ENCODE measurements at regions not wholly inside any gene's neighbourhood (a gene's known extent, or its start where the extent isn't known, plus 50 kb on each side); places are given as distances from the start of the nearest gene placed in this dataset.

DNA sequence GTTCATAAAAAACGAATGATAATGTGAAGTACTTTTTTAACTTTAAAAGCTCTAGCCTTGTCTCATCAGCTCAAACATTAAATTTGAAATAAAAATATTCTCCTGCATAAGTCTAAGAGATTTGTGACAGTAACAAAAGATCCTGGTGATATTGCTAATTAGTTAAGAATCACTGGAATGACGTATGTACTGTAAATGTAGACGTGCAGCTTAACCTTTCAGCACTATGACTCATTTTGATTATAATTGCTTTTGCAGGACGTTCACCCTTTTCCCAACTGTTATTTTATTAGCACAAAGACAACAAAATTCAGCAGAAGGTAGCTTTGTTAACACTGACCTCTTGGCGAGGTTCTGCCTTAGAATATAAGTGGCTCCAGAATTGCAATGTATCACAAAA lies 68.6 kb downstream of the TENT5A start:
- Mint-ChIP-seq H3K9me3 (ENCODE audit: low read depth) (no peaks in the 10 kb centered on the region), H3K27me3 (no peaks in the 10 kb centered on the region), H3K4me3 (ENCODE audit: low read depth) (no peak overlapping the region), H3K27ac (no peak overlapping the region), H3K36me3 (ENCODE audit: insufficient read depth) (no peaks in the 10 kb centered on the region), H3K4me1 (ENCODE audit: low read depth) (peaks cover 1% of the 10 kb centered on the region)
- no peak for DNase-seq (ENCODE audit: low spot score, unreplicated experiment)
- TF ChIP-seq, protein P1, sequence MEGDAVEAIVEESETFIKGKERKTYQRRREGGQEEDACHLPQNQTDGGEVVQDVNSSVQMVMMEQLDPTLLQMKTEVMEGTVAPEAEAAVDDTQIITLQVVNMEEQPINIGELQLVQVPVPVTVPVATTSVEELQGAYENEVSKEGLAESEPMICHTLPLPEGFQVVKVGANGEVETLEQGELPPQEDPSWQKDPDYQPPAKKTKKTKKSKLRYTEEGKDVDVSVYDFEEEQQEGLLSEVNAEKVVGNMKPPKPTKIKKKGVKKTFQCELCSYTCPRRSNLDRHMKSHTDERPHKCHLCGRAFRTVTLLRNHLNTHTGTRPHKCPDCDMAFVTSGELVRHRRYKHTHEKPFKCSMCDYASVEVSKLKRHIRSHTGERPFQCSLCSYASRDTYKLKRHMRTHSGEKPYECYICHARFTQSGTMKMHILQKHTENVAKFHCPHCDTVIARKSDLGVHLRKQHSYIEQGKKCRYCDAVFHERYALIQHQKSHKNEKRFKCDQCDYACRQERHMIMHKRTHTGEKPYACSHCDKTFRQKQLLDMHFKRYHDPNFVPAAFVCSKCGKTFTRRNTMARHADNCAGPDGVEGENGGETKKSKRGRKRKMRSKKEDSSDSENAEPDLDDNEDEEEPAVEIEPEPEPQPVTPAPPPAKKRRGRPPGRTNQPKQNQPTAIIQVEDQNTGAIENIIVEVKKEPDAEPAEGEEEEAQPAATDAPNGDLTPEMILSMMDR (IDR thresholded peaks at IDR 0.05; ENCODE audit: unreplicated experiment): no peak

DNA sequence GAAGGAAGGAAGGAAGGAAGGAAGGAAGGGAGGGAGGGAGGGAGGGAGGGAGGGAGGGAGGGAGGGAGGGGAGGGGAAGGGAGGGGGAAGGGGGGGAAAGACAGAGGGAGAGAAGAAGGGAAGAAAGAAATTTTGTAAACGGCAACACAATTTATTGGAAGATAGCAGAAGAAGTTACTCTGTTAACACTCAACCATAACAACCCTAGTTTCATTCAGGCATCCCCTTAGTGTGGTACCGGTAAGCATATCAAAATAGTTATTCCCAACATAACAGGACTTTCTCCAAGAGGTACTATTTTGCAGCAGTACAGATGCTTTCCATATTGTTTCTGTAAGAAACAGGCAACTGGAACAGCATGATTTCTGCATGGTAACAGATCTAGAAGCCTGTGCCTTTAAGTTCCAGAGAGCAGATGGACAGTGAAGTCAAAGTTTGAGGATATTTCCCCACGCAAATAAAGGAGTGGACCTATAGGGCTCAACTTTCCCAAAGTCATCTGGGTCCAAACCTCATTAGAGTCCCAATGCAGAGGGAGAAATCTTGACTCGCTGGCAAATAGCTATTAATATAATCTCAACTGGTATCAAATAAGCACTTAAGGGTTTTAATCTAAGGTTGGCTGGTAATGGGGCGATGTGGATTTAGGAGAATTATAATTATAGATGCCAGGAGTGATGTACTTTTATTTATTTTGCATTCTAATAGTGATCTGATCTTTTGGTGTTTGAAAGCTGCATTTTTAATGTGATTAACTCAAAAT lies 69.4 kb downstream of the TENT5A start:
- no peak for DNase-seq (ENCODE audit: low spot score, unreplicated experiment)
- TF ChIP-seq, protein P1 (IDR thresholded peaks at IDR 0.05; ENCODE audit: unreplicated experiment): no peak
- Mint-ChIP-seq H3K4me1 (ENCODE audit: low read depth) (peaks cover 1% of the 10 kb centered on the region), H3K36me3 (ENCODE audit: insufficient read depth) (no peaks in the 10 kb centered on the region), H3K4me3 (ENCODE audit: low read depth) (no peak overlapping the region), H3K27ac (no peak overlapping the region), H3K9me3 (ENCODE audit: low read depth) (no peaks in the 10 kb centered on the region), H3K27me3 (no peaks in the 10 kb centered on the region)

DNA sequence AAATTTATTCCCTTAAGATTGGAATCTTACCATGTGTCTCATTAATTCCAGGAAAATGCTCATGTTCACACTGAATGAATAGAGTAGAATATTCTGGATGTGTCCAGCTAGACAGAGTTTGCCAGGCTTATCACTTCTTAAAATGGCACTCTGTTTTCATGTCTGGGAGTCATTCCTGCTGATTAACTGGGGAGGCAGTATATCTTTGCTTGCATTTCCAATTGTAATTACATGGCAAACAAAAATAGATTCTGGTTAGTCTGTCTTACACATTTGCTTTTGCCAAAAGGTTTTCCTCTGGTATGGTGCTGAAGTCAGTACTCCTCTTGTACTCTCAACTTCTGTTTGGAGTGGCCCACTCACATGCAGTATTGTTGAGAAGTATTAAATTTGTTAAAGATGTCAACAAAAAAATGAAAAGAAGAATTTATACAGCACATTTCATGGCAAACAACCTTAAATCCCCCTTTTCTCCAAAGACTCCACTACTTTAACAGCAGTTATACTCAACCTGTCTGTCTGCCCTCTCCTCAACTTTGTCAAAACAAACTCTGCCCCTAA lies 70.2 kb downstream of the TENT5A start:
- DNase-seq (ENCODE audit: low spot score, unreplicated experiment): no peak
- H3K27me3 Mint-ChIP-seq: no peaks in the 10 kb centered on the region
- peaks cover 1% of the 10 kb centered on the region for H3K4me1 Mint-ChIP-seq (ENCODE audit: low read depth)
- H3K4me3 Mint-ChIP-seq (ENCODE audit: low read depth): no peak overlapping the region
- H3K9me3 Mint-ChIP-seq (ENCODE audit: low read depth): peaks cover 3% of the 10 kb centered on the region
- H3K36me3 Mint-ChIP-seq (ENCODE audit: insufficient read depth): no peaks in the 10 kb centered on the region
- H3K27ac Mint-ChIP-seq: no peak overlapping the region
- TF ChIP-seq, protein P1 (IDR thresholded peaks at IDR 0.05; ENCODE audit: unreplicated experiment): no peak

DNA sequence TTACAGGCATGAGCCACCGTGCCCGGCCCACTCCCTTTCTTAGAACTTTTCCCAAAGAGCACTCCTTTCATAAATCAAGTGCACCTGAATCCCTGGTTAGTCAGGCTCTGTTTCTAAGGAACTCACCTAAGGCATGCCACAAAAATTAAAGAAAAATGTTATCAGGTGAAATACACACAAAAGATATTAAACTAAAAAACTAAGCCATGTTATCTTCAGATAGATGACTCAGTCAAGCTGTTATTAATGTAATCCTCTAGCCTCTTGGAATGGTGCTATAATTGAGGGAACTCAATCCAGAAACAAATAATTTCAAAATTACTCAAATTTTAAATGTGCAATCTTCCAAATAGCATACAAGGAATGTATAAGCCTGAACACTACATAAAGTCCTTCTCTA lies 83.0 kb downstream of the TENT5A start:
- no peak for DNase-seq (ENCODE audit: low spot score, unreplicated experiment)
- H3K27ac Mint-ChIP-seq: no peak overlapping the region
- no peaks in the 10 kb centered on the region for H3K4me1 Mint-ChIP-seq (ENCODE audit: low read depth)
- H3K36me3 Mint-ChIP-seq (ENCODE audit: insufficient read depth): no peaks in the 10 kb centered on the region
- peaks cover 6% of the 10 kb centered on the region for H3K9me3 Mint-ChIP-seq (ENCODE audit: low read depth)
- TF ChIP-seq, protein P1 (IDR thresholded peaks at IDR 0.05; ENCODE audit: unreplicated experiment): no peak
- no peaks in the 10 kb centered on the region for H3K27me3 Mint-ChIP-seq
- no peak overlapping the region for H3K4me3 Mint-ChIP-seq (ENCODE audit: low read depth)

DNA sequence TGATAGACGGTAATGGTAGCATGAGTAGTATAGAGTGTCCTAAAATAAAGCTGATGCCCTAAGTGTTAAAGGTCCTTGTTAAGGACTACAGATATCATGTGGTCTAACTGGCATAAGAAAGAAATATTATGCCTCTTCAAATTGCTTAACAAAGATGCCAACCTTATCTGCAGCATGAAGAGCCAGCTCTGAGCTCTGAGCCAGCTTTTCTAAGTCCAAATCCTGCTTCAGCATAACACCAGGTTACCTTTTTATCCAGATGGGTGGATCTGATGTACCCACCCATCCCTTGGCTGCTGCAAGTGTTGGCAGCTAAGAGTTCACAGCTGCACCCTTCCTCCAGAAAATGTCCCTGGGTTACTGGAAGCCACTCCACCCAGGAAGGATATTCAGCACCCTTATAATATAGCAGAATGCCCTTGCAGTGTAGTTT lies 83.8 kb downstream of the TENT5A start:
- peaks cover 6% of the 10 kb centered on the region for H3K9me3 Mint-ChIP-seq (ENCODE audit: low read depth)
- no peaks in the 10 kb centered on the region for H3K36me3 Mint-ChIP-seq (ENCODE audit: insufficient read depth)
- no peak overlapping the region for H3K27ac Mint-ChIP-seq
- DNase-seq (ENCODE audit: low spot score, unreplicated experiment): no peak
- H3K27me3 Mint-ChIP-seq: no peaks in the 10 kb centered on the region
- H3K4me3 Mint-ChIP-seq (ENCODE audit: low read depth): no peak overlapping the region
- H3K4me1 Mint-ChIP-seq (ENCODE audit: low read depth): no peaks in the 10 kb centered on the region
- TF ChIP-seq, protein P1 (IDR thresholded peaks at IDR 0.05; ENCODE audit: unreplicated experiment): no peak
